ENCODE measurements at regions not wholly inside any gene's neighbourhood (a gene's known extent, or its start where the extent isn't known, plus 50 kb on each side); places are given as distances from the start of the nearest gene placed in this dataset.

GRCh38 chr2:201947287-201947686 lies 86.4 kb upstream of the FZD7 start:
- TF ChIP-seq POLR2A (IDR thresholded peaks at IDR 0.05) (no peak), CTCF (IDR thresholded peaks at IDR 0.05) (no peak)

Measured in Peyer's patch (tissue), 4 donors.